ENCODE measurements at regions not wholly inside any gene's neighbourhood (a gene's known extent, or its start where the extent isn't known, plus 50 kb on each side); places are given as distances from the start of the nearest gene placed in this dataset.
A peak's percentile ranks its signal among the peaks of the same experiment; 100 is the strongest.

GRCh38 chr3:182562274-182562673, 231.0 kb upstream of the ATP11B start:
- no peaks in the 10 kb centered on the region for H3K79me2 ChIP-seq (ENCODE audit: control insufficient read depth, insufficient read depth, low read length, poor library complexity)
- no peak overlapping the region for H2BK120ac ChIP-seq (ENCODE audit: insufficient read depth, low read length, poor library complexity)
- WGBS (ENCODE audit: extremely low coverage, insufficient coverage, insufficient read length) = no CpG with 5 or more reads among the region's 2 CpGs

GRCh38 chr3:182565916-182566796, 227.1 kb upstream of the ATP11B start:
- Histone ChIP-seq H4K91ac (ENCODE audit: low read depth, low read length) (no peak overlapping the region), H2BK120ac (ENCODE audit: insufficient read depth, low read length, poor library complexity) (no peak overlapping the region), H4K8ac (ENCODE audit: low read depth, low read length) (no peak overlapping the region), H3K36me3 (ENCODE audit: control insufficient read depth in 1 of 2, insufficient read depth in 2 of 2, low read length in 2 of 2) (no peaks in the 10 kb centered on the region), H2BK5ac (ENCODE audit: low read depth, low read length, poor library complexity) (no peak overlapping the region), H3K9ac (ENCODE audit: low read length) (no peak overlapping the region), H3K4ac (ENCODE audit: low read depth, low read length) (no peak overlapping the region), H2AK5ac (ENCODE audit: low read length) (no peak overlapping the region), H3K27me3 (ENCODE audit: insufficient read depth, low read length) (no peaks in the 10 kb centered on the region), H3K79me1 (ENCODE audit: low read length) (no peaks in the 10 kb centered on the region), H3K4me2 (ENCODE audit: low read length) (no peak overlapping the region), H3K18ac (ENCODE audit: low read length) (no peak overlapping the region), H3K4me1 (ENCODE audit: control insufficient read depth in 1 of 2, insufficient read depth in 2 of 2, low read length in 2 of 2) (peaks cover 2 to 3% of the 10 kb centered on the region in 2 experiments), H3K14ac (ENCODE audit: low read length) (no peak overlapping the region), H4K12ac (ENCODE audit: low read depth, low read length) (no peak overlapping the region), H2AFZ (ENCODE audit: insufficient read depth, low read length, poor library complexity) (no peak overlapping the region), H3K79me2 (ENCODE audit: control insufficient read depth, insufficient read depth, low read length, poor library complexity) (no peaks in the 10 kb centered on the region), H3K9me3 (ENCODE audit: insufficient read depth, low read depth, low read length) (no peaks in the 10 kb centered on the region), H2BK12ac (ENCODE audit: low read length) (no peak overlapping the region), H3K4me3 (ENCODE audit: low read depth, low read length) (no peak overlapping the region), H3K23ac (ENCODE audit: low read length) (no peak overlapping the region), H3K27ac (ENCODE audit: low read depth, low read length) (no peak overlapping the region)
- no peak for DNase-seq
- WGBS (ENCODE audit: extremely low coverage, insufficient coverage, insufficient read length) = no CpG with 5 or more reads among the region's 6 CpGs

More at GRCh38 chr3:182562274-182562673, 231.0 kb upstream of the ATP11B start:
- H3K4me2 ChIP-seq (ENCODE audit: low read length) = no peak overlapping the region
- no peak overlapping the region for H3K14ac ChIP-seq (ENCODE audit: low read length)
- H3K27ac ChIP-seq (ENCODE audit: low read depth, low read length) = no peak overlapping the region
- no peak overlapping the region for H2AFZ ChIP-seq (ENCODE audit: insufficient read depth, low read length, poor library complexity)
- no peak overlapping the region for H2AK5ac ChIP-seq (ENCODE audit: low read length)
- no peak overlapping the region for H2BK5ac ChIP-seq (ENCODE audit: low read depth, low read length, poor library complexity)
- no peak overlapping the region for H3K23ac ChIP-seq (ENCODE audit: low read length)
- no peak overlapping the region for H4K12ac ChIP-seq (ENCODE audit: low read depth, low read length)
- no peaks in the 10 kb centered on the region for H3K27me3 ChIP-seq (ENCODE audit: insufficient read depth, low read length)
- no peak overlapping the region for H4K8ac ChIP-seq (ENCODE audit: low read depth, low read length)
- no peaks in the 10 kb centered on the region for H3K79me1 ChIP-seq (ENCODE audit: low read length)
- no peak overlapping the region for H3K18ac ChIP-seq (ENCODE audit: low read length)
- H3K4ac ChIP-seq (ENCODE audit: low read depth, low read length) = no peak overlapping the region
- DNase-seq = no peak
- H4K91ac ChIP-seq (ENCODE audit: low read depth, low read length) = no peak overlapping the region
- H3K4me3 ChIP-seq (ENCODE audit: low read depth, low read length) = no peak overlapping the region
- H3K9me3 ChIP-seq (ENCODE audit: insufficient read depth, low read depth, low read length) = no peaks in the 10 kb centered on the region
- no peaks in the 10 kb centered on the region for H3K4me1 ChIP-seq (ENCODE audit: control insufficient read depth in 1 of 2, insufficient read depth in 2 of 2, low read length in 2 of 2)
- H3K36me3 ChIP-seq (ENCODE audit: control insufficient read depth in 1 of 2, insufficient read depth in 2 of 2, low read length in 2 of 2) = no peaks in the 10 kb centered on the region
- no peak overlapping the region for H3K9ac ChIP-seq (ENCODE audit: low read length)
- no peak overlapping the region for H2BK12ac ChIP-seq (ENCODE audit: low read length)

- DNase-seq = peak; percentile 32 to 60
- Histone ChIP-seq H3K36me3 (ENCODE audit: control insufficient read depth in 1 of 2, insufficient read depth in 2 of 2, low read length in 2 of 2) (no peaks in the 10 kb centered on the region), H2BK120ac (ENCODE audit: insufficient read depth, low read length, poor library complexity) (no peak overlapping the region)
Observed at GRCh38 chr3:182567700-182568099, 225.6 kb upstream of the ATP11B start.

GRCh38 chr3:182568261-182568660, 225.0 kb upstream of the ATP11B start:
- no peaks in the 10 kb centered on the region for H3K79me2 ChIP-seq (ENCODE audit: control insufficient read depth, insufficient read depth, low read length, poor library complexity)
- H3K9ac ChIP-seq (ENCODE audit: low read length) = no peak overlapping the region
- no peaks in the 10 kb centered on the region for H3K36me3 ChIP-seq (ENCODE audit: control insufficient read depth in 1 of 2, insufficient read depth in 2 of 2, low read length in 2 of 2)
- H2BK12ac ChIP-seq (ENCODE audit: low read length) = no peak overlapping the region
- H3K79me1 ChIP-seq (ENCODE audit: low read length) = no peaks in the 10 kb centered on the region
- no peak overlapping the region for H3K23ac ChIP-seq (ENCODE audit: low read length)
- no peak overlapping the region for H2BK5ac ChIP-seq (ENCODE audit: low read depth, low read length, poor library complexity)
- H3K27me3 ChIP-seq (ENCODE audit: insufficient read depth, low read length) = no peaks in the 10 kb centered on the region
- H3K4me1 ChIP-seq (ENCODE audit: control insufficient read depth in 1 of 2, insufficient read depth in 2 of 2, low read length in 2 of 2) = peaks cover 2 to 3% of the 10 kb centered on the region in 2 experiments
- no peak overlapping the region for H2AK5ac ChIP-seq (ENCODE audit: low read length)
- H2BK120ac ChIP-seq (ENCODE audit: insufficient read depth, low read length, poor library complexity) = no peak overlapping the region
- no CpG with 5 or more reads among the region's 3 CpGs for WGBS (ENCODE audit: extremely low coverage, insufficient coverage, insufficient read length)
- no peak overlapping the region for H4K12ac ChIP-seq (ENCODE audit: low read depth, low read length)
- H4K91ac ChIP-seq (ENCODE audit: low read depth, low read length) = no peak overlapping the region
- H3K4me3 ChIP-seq (ENCODE audit: low read depth, low read length) = no peak overlapping the region
- H3K27ac ChIP-seq (ENCODE audit: low read depth, low read length) = no peak overlapping the region
- H3K14ac ChIP-seq (ENCODE audit: low read length) = no peak overlapping the region
- H2AFZ ChIP-seq (ENCODE audit: insufficient read depth, low read length, poor library complexity) = peak overlapping the region; percentile 32
- no peaks in the 10 kb centered on the region for H3K9me3 ChIP-seq (ENCODE audit: insufficient read depth, low read depth, low read length)
- H3K4ac ChIP-seq (ENCODE audit: low read depth, low read length) = no peak overlapping the region
- DNase-seq = no peak
- H3K18ac ChIP-seq (ENCODE audit: low read length) = no peak overlapping the region
- H3K4me2 ChIP-seq (ENCODE audit: low read length) = no peak overlapping the region
- no peak overlapping the region for H4K8ac ChIP-seq (ENCODE audit: low read depth, low read length)

More at GRCh38 chr3:182567700-182568099, 225.6 kb upstream of the ATP11B start:
- H3K4me2 ChIP-seq (ENCODE audit: low read length) = no peak overlapping the region
- H3K4me1 ChIP-seq (ENCODE audit: control insufficient read depth in 1 of 2, insufficient read depth in 2 of 2, low read length in 2 of 2) = peaks cover 2 to 3% of the 10 kb centered on the region in 2 experiments
- H3K27ac ChIP-seq (ENCODE audit: low read depth, low read length) = no peak overlapping the region
- no peak overlapping the region for H4K8ac ChIP-seq (ENCODE audit: low read depth, low read length)
- H3K79me2 ChIP-seq (ENCODE audit: control insufficient read depth, insufficient read depth, low read length, poor library complexity) = no peaks in the 10 kb centered on the region
- H2AFZ ChIP-seq (ENCODE audit: insufficient read depth, low read length, poor library complexity) = no peak overlapping the region
- no peaks in the 10 kb centered on the region for H3K27me3 ChIP-seq (ENCODE audit: insufficient read depth, low read length)
- H4K91ac ChIP-seq (ENCODE audit: low read depth, low read length) = no peak overlapping the region
- no peak overlapping the region for H3K23ac ChIP-seq (ENCODE audit: low read length)
- no peaks in the 10 kb centered on the region for H3K9me3 ChIP-seq (ENCODE audit: insufficient read depth, low read depth, low read length)
- H4K12ac ChIP-seq (ENCODE audit: low read depth, low read length) = no peak overlapping the region
- H2AK5ac ChIP-seq (ENCODE audit: low read length) = no peak overlapping the region
- H2BK12ac ChIP-seq (ENCODE audit: low read length) = no peak overlapping the region
- no peak overlapping the region for H2BK5ac ChIP-seq (ENCODE audit: low read depth, low read length, poor library complexity)
- no peak overlapping the region for H3K18ac ChIP-seq (ENCODE audit: low read length)
- H3K9ac ChIP-seq (ENCODE audit: low read length) = no peak overlapping the region
- WGBS (ENCODE audit: extremely low coverage, insufficient coverage, insufficient read length) = no CpG with 5 or more reads among the region's 1 CpG
- H3K14ac ChIP-seq (ENCODE audit: low read length) = no peak overlapping the region
- no peak overlapping the region for H3K4ac ChIP-seq (ENCODE audit: low read depth, low read length)
- no peak overlapping the region for H3K4me3 ChIP-seq (ENCODE audit: low read depth, low read length)
- H3K79me1 ChIP-seq (ENCODE audit: low read length) = no peaks in the 10 kb centered on the region
